ENCODE measurements at regions not wholly inside any gene's neighbourhood (a gene's known extent, or its start where the extent isn't known, plus 50 kb on each side); places are given as distances from the start of the nearest gene placed in this dataset.

DNA sequence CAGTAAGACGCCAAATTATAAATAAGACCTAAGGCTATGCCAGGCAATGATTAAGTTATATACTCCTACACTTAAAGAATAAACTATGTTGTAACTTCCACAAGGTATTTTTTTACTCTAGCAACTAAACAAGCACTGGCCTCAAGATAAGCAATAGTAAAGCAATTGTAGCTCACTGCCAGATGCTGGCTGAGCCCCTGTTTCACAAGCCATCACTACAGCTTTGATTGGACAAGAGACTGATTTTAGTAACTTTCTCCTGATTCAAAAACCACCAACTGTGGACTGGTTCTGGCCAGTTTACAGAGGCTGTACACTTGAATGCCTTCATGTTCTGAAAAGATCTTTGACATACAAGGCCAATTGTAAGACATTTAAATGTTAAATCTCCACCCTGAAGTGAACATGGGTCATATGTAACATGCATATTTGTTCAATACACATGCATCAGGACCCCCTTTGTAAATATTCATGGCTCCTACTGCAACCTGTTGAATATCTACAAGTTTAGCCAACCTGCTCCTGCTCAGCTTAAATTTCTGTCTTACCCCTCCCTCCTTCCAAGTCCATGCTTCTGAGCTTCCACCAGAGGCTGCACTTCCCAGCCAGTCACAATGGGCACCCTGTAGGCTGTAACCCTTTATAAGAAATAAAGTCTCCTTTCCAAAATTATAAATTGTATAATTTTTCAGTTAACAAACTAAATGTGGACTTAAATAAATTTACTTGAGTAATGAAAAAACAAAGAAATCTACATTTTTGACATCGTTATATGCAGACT is 423.6 kb downstream of the ANKRD50 start:
- no peak for DNase-seq

GRCh38 chr4:124290678-124291077 is 421.9 kb downstream of the ANKRD50 start:
- no peak for DNase-seq

DNA sequence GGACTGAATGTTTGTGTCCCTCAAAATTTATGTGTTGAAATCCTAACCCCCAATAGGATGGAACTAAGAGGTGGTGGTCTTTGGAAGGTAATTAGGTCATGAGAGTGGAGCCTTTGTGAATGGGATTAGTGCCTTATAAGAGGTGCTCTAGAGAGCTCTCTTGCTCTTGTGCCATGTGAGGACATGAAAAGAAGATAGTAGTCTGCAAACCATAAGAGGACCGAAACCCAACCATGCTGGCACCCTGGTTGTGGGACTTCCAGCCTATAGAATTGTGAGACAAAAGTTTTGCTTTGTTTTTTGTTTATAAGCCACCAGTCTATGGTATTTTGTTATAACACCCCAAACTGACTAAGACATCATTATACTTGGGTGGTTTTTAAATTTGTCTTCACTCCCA is 417.1 kb downstream of the ANKRD50 start:
- DNase-seq = no peak

- DNase-seq = no peak
Observed at GRCh38 chr4:124304941-124305340, 407.6 kb downstream of the ANKRD50 start.

DNA sequence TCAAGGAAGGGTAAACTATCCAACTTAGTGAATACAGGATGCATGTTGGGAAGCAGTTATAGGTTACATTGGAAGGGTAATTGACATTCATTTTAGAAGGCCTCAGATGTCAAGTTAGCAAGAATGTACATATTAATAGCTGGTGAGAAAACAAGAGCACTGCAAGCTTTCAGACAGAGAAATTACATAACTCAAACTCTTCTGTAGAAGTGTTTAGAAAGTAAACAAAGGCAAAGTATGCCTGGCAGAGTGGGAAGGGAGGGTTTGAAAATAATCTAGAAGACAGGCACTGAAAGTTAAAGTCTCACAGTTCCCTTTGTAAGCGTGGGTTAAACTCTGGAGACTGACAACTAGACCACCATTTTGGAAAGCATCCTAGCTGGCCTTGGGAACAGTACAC is 406.2 kb downstream of the ANKRD50 start:
- DNase-seq = no peak

GRCh38 chr4:124307143-124307542 is 405.4 kb downstream of the ANKRD50 start:
- DNase-seq = no peak

GRCh38 chr4:124318292-124318691 is 394.2 kb downstream of the ANKRD50 start:
- no peak for DNase-seq

DNA sequence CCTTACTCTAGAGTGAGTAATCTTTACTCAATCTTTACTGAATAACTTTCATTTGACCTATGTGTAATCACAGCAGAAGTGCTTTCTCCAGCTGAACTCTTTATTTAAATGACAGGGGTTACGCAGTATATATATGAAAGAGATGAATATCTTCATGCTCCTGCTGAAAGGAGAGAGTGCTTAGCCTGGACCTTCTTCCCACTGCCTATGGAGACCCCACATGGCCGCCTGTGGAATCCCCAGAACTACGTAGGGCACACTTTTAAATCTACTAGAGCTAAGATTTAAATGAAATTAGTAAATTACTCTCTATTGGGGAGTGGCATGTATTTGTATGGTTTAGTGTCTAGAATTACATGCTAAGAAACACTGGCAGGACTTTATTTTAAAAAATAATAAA is 391.2 kb downstream of the ANKRD50 start:
- no peak for DNase-seq

GRCh38 chr4:124322234-124323065 is 390.1 kb downstream of the ANKRD50 start:
- no peak for DNase-seq

GRCh38 chr4:124325690-124326089 is 386.8 kb downstream of the ANKRD50 start:
- no peak for DNase-seq

GRCh38 chr4:124329134-124329533 is 383.4 kb downstream of the ANKRD50 start:
- no peak for DNase-seq

- DNase-seq = no peak
Observed at GRCh38 chr4:124330045-124330444, 382.5 kb downstream of the ANKRD50 start.

- DNase-seq = no peak
Observed at GRCh38 chr4:124331781-124332180, 380.8 kb downstream of the ANKRD50 start.

- DNase-seq = no peak
Observed at GRCh38 chr4:124333466-124333865, 379.1 kb downstream of the ANKRD50 start.

GRCh38 chr4:124334119-124334518 is 378.4 kb downstream of the ANKRD50 start:
- DNase-seq = no peak

DNA sequence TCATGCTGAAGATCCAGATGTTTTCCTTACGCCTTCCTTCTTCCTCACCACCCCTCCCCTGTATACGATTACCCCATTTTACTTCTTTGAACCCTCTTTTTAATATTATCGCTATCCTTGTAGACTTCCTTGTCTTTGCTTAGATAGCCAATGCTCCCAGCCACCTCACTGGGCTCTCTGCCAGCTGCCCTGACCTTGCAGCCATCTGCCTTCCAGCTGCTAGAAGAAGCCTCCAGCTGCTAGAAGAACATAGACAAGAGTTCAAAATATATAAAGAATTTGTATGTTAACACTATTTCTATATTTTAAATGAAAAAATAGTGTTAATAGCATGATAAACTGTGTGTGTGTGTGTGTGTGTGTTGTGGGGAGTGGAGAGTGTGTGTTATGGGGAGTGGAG is 374.7 kb downstream of the ANKRD50 start:
- no peak for DNase-seq

- DNase-seq = no peak
Observed at GRCh38 chr4:124343661-124344171, 368.8 kb downstream of the ANKRD50 start.

GRCh38 chr4:124372916-124373315 is 339.6 kb downstream of the ANKRD50 start:
- no peak for DNase-seq

DNA sequence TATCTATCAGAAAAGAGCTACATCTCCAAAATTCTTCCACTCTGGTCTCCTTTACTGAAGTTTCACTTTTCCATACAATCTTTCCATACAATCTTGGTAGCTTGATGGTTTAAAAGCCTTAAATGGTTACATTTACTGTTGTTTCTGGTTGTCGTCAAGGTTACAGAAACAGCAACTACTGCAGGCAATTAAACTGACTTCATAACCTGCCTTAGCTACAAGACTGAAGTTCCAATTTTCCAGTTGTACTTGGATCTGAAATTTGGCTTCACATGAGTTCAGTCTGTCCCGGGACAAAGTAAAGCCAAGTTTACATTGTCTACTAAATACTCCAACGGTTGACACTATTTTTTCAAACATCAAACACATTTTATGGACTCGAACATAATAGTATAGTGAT is 326.4 kb downstream of the ANKRD50 start:
- DNase-seq = no peak

GRCh38 chr4:124386648-124387047 is 325.9 kb downstream of the ANKRD50 start:
- no peak for DNase-seq

DNA sequence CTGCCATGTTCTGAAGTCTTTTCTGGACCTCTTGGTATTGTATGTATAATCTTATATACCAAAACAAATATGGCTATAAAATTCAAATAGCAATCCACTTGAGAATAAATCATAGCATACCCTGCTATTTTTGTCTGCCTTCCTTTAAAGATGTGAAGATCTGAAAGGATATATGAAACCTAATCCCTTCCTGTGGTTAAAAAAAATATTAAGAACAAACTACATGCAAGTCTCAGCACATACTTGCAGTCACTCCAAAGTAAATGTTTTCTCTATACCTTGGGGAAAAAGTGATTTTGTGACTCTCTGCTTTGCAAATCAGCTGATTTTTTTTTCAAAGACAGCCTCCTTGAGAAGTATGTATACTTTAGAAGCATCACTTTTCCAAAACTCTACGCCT is 322.9 kb downstream of the ANKRD50 start:
- DNase-seq = no peak

DNA sequence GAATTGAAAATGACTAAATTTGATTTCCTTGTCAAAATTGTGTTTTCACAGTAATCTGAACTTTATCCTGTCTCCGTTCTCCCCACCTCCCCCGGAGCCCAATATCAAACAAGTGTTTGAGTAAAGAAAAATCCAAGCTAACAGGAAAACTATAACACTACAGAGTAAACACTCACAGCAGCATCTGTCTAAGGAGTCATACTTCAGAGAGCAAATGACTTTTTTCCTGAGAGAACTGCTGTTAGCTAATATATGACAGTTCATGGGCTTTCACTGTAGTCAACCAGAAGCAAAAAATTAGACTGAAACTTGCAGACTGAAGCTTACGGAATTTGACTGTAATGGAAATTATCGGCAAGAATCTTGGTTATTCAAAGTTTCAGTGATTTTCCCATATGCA is 321.7 kb downstream of the ANKRD50 start:
- DNase-seq = no peak

- DNase-seq = no peak
Observed at GRCh38 chr4:124396333-124396732, 316.2 kb downstream of the ANKRD50 start.

- no peak for DNase-seq
Observed at GRCh38 chr4:124401606-124402005, 310.9 kb downstream of the ANKRD50 start.

Measured in GF-D8 (cell line).